Caco-2 (cell line): ENCODE measurements at regions not wholly inside any gene's neighbourhood (a gene's known extent, or its start where the extent isn't known, plus 50 kb on each side); places are given as distances from the start of the nearest gene placed in this dataset.

Experiments
- BruUV-seq: library from RNA; stranded (reverse); fragments of 400-500 nt; replicated peaks from 2 replicates; lab custom pipeline; 2021; lab: Mats Ljungman, UMichigan
- CTCF ChIA-PET: fragments of 300-600 bp; sonication (Branson Sonifier 250); formaldehyde crosslinking; loops from one replicate; lab custom pipeline; 2022; ENCODE audit warnings: antibody characterized with exemption; lab: Charles Lee
- POLR2A ChIA-PET: fragments of 300-600 bp; sonication (Branson Sonifier 250); formaldehyde crosslinking; loops from one replicate; lab custom pipeline; 2022; ENCODE audit warnings: antibody characterized with exemption; lab: Charles Lee
- DNase-seq, 2 experiments: peaks; one replicate each; pipeline versions ENCODE4 v3.0.0 to v3.0.0-alpha.2; 2020 to 2022
- H3K27me3 ChIP-seq: replicated peaks from 2 replicates; pipeline ENCODE4 v1.6.0; 2011; ENCODE audit warnings: low read length; ENCODE audit not compliant: control insufficient read depth, insufficient read depth
- H3K36me3 ChIP-seq: 2 replicates; pipeline ENCODE4 v1.5.1; 2011; ENCODE audit warnings: low read length; ENCODE audit not compliant: control insufficient read depth, insufficient read depth
- H3K4me1 ChIP-seq: fragments of 250-450 bp; sonication (Bioruptor Pico); 2 replicates; pipeline ENCODE4 v1.5.1; 2020; ENCODE audit warnings: mild to moderate bottlenecking
- H3K4me3 ChIP-seq: 2 replicates; pipeline ENCODE4 v1.5.1; 2011; ENCODE audit warnings: low read depth, mild to moderate bottlenecking, control low read depth, low read length
- H3K9me3 ChIP-seq: fragments of 250-450 bp; sonication (Bioruptor Pico); 2 replicates; pipeline ENCODE4 v1.5.1; 2020; ENCODE audit warnings: mild to moderate bottlenecking, moderate library complexity
- H3K27ac Mint-ChIP-seq: one replicate; pipeline ENCODE4 v1.8.0; 2022; ENCODE audit warnings: mixed read lengths; ENCODE audit not compliant: unreplicated experiment
- H3K27me3 Mint-ChIP-seq: one replicate; pipeline ENCODE4 v1.8.0; 2022; ENCODE audit warnings: mixed read lengths; ENCODE audit not compliant: insufficient read depth, unreplicated experiment
- H3K36me3 Mint-ChIP-seq: one replicate; pipeline ENCODE4 v1.8.0; 2022; ENCODE audit warnings: mild to moderate bottlenecking, mixed read lengths; ENCODE audit not compliant: insufficient read depth, unreplicated experiment
- H3K4me1 Mint-ChIP-seq: one replicate; pipeline ENCODE4 v1.8.0; 2022; ENCODE audit warnings: low read depth, mixed read lengths; ENCODE audit not compliant: unreplicated experiment
- H3K4me3 Mint-ChIP-seq: one replicate; pipeline ENCODE4 v1.8.0; 2022; ENCODE audit warnings: mild to moderate bottlenecking, moderate library complexity, mixed read lengths; ENCODE audit not compliant: unreplicated experiment
- H3K9me3 Mint-ChIP-seq: one replicate; pipeline ENCODE4 v1.8.0; 2022; ENCODE audit warnings: mixed read lengths; ENCODE audit not compliant: unreplicated experiment
- intact Hi-C: fragments of 100-400 bp; cut with micrococcal nuclease; formaldehyde crosslinking; loops from one replicate; pipeline ENCODE4 v1.10.0; 2022; ENCODE audit not compliant: unreplicated experiment
- TF ChIP-seq, protein P1 (sequence below), 2 experiments: fragments of 200-600 bp in 1 of 2; IDR thresholded peaks; 1 replicate in 1 of 2; 2 replicates in 1 of 2; pipeline versions ENCODE4 v1.5.1 to v1.8.0; 2011 to 2022; ENCODE audit warnings: antibody characterized with exemption in 1 of 2, control low read depth in 1 of 2, inconsistent platforms in 1 of 2, low read depth in 1 of 2, low read length in 1 of 2, mild to moderate bottlenecking in 1 of 2, moderate library complexity in 1 of 2; ENCODE audit not compliant: insufficient read depth in 1 of 2, severe bottlenecking in 1 of 2, unreplicated experiment in 1 of 2

DNA sequence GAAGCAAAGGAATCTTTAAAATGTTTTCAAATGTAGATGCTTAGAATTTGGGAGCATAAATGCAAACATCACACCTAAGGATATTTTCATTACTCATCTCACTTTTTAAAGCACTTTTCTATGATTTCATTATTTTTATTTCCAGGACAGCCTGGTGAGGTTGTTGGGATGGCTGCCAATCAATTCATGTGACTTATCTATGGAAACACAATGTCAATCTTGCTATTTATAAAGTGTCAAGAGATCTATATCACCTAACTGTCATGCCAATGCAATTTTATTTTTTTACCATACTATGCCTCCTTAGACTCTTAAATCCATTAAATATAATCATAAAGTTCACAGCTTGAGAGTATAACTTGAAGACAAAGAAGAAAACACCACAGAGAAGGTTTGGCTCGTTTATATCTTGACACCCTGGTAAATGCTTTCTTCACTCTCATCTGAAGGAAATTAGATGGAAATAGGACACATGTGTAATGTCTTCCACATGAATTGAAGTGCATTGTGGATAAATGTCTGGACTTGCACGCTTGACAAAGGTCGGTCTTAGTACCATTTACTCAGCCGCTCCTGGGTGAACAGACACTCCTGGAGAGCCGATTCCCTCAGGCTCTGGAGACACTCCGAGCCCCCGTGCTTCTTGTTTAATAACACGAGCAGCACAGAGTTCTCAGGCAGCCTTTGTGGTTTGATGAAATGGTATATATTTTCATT lies 425.7 kb upstream of the FAT1 start:
- H3K4me3 Mint-ChIP-seq = no peak overlapping the region
- H3K4me3 ChIP-seq = no peak overlapping the region
- no peaks in the 10 kb centered on the region for H3K9me3 ChIP-seq
- no peaks in the 10 kb centered on the region for H3K27me3 ChIP-seq
- intact Hi-C loops = no loop called here
- H3K36me3 Mint-ChIP-seq = no peaks in the 10 kb centered on the region
- no peaks in the 10 kb centered on the region for H3K4me1 Mint-ChIP-seq
- no peak for DNase-seq
- H3K9me3 Mint-ChIP-seq = no peaks in the 10 kb centered on the region
- BruUV-seq = no TSS peak
- no peaks in the 10 kb centered on the region for H3K4me1 ChIP-seq
- H3K27me3 Mint-ChIP-seq = peaks cover 7% of the 10 kb centered on the region
- TF ChIP-seq, protein P1, sequence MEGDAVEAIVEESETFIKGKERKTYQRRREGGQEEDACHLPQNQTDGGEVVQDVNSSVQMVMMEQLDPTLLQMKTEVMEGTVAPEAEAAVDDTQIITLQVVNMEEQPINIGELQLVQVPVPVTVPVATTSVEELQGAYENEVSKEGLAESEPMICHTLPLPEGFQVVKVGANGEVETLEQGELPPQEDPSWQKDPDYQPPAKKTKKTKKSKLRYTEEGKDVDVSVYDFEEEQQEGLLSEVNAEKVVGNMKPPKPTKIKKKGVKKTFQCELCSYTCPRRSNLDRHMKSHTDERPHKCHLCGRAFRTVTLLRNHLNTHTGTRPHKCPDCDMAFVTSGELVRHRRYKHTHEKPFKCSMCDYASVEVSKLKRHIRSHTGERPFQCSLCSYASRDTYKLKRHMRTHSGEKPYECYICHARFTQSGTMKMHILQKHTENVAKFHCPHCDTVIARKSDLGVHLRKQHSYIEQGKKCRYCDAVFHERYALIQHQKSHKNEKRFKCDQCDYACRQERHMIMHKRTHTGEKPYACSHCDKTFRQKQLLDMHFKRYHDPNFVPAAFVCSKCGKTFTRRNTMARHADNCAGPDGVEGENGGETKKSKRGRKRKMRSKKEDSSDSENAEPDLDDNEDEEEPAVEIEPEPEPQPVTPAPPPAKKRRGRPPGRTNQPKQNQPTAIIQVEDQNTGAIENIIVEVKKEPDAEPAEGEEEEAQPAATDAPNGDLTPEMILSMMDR (IDR thresholded peaks at IDR 0.05; ENCODE audit: insufficient read depth in 1 of 2, low read depth in 1 of 2, low read length in 1 of 2, severe bottlenecking in 1 of 2, unreplicated experiment in 1 of 2) = no peak
- H3K36me3 ChIP-seq = no peaks in the 10 kb centered on the region
- no peak overlapping the region for H3K27ac Mint-ChIP-seq
- ChIA-PET POLR2A (no interaction called here), CTCF (no interaction called here)

DNA sequence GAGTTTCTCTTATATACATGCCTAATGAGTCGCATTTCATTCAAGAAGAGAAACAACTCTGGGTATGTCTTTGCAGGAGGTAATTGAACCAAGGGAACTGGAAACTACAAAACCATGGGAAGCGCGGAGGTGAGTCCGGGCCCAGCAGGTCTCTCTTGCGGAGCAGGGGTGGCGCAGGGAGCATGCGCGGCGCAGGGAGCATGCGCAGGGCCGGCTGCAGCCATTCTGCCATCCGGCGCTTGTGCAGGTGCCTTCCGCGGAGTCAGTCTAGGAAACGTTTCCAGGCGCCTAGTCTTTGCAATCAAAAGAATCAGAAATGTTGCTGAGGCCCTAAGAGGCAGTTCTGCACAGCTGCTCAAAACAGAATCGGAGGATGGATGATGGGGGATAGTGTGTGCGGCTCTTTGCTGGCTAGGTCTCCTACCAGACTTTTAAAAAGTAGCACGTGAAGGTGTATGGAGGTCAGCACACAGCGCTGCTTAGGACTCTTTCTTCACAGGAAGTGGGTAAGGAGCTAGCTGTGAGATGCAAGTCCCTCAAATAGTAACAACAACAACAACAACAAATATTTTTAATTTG lies 433.8 kb upstream of the FAT1 start:
- Mint-ChIP-seq H3K27me3 (peaks cover 8% of the 10 kb centered on the region), H3K4me3 (no peak overlapping the region), H3K4me1 (no peaks in the 10 kb centered on the region), H3K27ac (no peak overlapping the region), H3K9me3 (peaks cover 12% of the 10 kb centered on the region), H3K36me3 (no peaks in the 10 kb centered on the region)
- ChIA-PET POLR2A (no interaction called here), CTCF (no interaction called here)
- Histone ChIP-seq H3K27me3 (no peaks in the 10 kb centered on the region), H3K36me3 (no peaks in the 10 kb centered on the region), H3K4me1 (no peaks in the 10 kb centered on the region), H3K4me3 (no peak overlapping the region), H3K9me3 (no peaks in the 10 kb centered on the region)
- no TSS peak for BruUV-seq
- TF ChIP-seq, protein P1 (IDR thresholded peaks at IDR 0.05; ENCODE audit: insufficient read depth in 1 of 2, low read depth in 1 of 2, low read length in 1 of 2, severe bottlenecking in 1 of 2, unreplicated experiment in 1 of 2) = no peak
- no peak for DNase-seq
- intact Hi-C loops = no loop called here

DNA sequence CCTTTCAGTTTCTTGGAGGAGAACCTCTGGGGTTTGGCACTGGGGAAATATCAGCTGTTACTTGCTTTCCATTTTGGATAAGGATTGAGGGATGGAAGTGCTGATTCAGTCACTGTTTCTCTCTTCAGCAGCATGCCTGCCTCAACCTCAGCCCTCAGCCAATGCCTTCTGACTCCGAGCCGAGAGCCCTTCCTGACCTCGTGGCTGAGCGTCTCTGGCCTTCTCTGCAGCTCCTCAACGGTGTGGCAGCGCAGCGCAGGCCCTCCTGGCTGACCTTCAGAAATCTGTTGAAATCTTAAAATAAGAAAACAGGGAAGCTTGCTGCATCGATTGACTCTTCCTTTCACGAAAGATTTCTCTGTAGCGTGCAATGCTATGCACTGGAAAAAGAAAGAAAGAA lies 434.3 kb upstream of the FAT1 start:
- Mint-ChIP-seq H3K4me1 (no peaks in the 10 kb centered on the region), H3K9me3 (peaks cover 12% of the 10 kb centered on the region), H3K27ac (no peak overlapping the region), H3K4me3 (no peak overlapping the region), H3K36me3 (no peaks in the 10 kb centered on the region), H3K27me3 (peaks cover 8% of the 10 kb centered on the region)
- H3K4me3 ChIP-seq = no peak overlapping the region
- H3K36me3 ChIP-seq = no peaks in the 10 kb centered on the region
- DNase-seq = no peak
- CTCF ChIA-PET = no interaction called here
- no peaks in the 10 kb centered on the region for H3K27me3 ChIP-seq
- intact Hi-C loops = no loop called here
- BruUV-seq = no TSS peak
- POLR2A ChIA-PET = no interaction called here
- no peaks in the 10 kb centered on the region for H3K9me3 ChIP-seq
- TF ChIP-seq, protein P1 (IDR thresholded peaks at IDR 0.05; ENCODE audit: insufficient read depth in 1 of 2, low read depth in 1 of 2, low read length in 1 of 2, severe bottlenecking in 1 of 2, unreplicated experiment in 1 of 2) = no peak
- no peaks in the 10 kb centered on the region for H3K4me1 ChIP-seq
